ENCODE measurements at regions not wholly inside any gene's neighbourhood (a gene's known extent, or its start where the extent isn't known, plus 50 kb on each side); places are given as distances from the start of the nearest gene placed in this dataset.

- no peaks in the 10 kb centered on the region for H3K27me3 ChIP-seq (ENCODE audit: low read depth, low read length)
- no peaks in the 10 kb centered on the region for H3K36me3 ChIP-seq (ENCODE audit: control insufficient read depth in 1 of 2, insufficient read depth in 2 of 2, low read length in 2 of 2)
- no peak overlapping the region for H3K4me3 ChIP-seq (ENCODE audit: low read depth in 1 of 2, low read length in 2 of 2)
- H3K27ac ChIP-seq (ENCODE audit: low read length): no peak overlapping the region
- peaks cover 0 to 33% of the 10 kb centered on the region in 2 donors for H3K4me1 ChIP-seq (ENCODE audit: control insufficient read depth in 1 of 2, insufficient read depth in 2 of 2, low read length in 2 of 2)
- no peaks in the 10 kb centered on the region for H3K9me3 ChIP-seq (ENCODE audit: control insufficient read depth in 1 of 2, low read length in 2 of 2)
Observed at GRCh38 chr3:186427627-186428281, 65.7 kb upstream of the DGKG start.

GRCh38 chr3:186425788-186426730 lies 64.0 kb upstream of the DGKG start:
- Histone ChIP-seq H3K27ac (ENCODE audit: low read length) (peak overlapping the region; percentile 5), H3K9me3 (ENCODE audit: control insufficient read depth in 1 of 2, low read length in 2 of 2) (no peaks in the 10 kb centered on the region), H3K4me3 (ENCODE audit: low read depth in 1 of 2, low read length in 2 of 2) (no peak overlapping the region), H3K4me1 (ENCODE audit: control insufficient read depth in 1 of 2, insufficient read depth in 2 of 2, low read length in 2 of 2) (peaks cover 0 to 33% of the 10 kb centered on the region in 2 donors), H3K36me3 (ENCODE audit: control insufficient read depth in 1 of 2, insufficient read depth in 2 of 2, low read length in 2 of 2) (no peaks in the 10 kb centered on the region), H3K27me3 (ENCODE audit: low read depth, low read length) (no peaks in the 10 kb centered on the region)

GRCh38 chr3:186421946-186422345 lies 59.9 kb upstream of the DGKG start:
- Histone ChIP-seq H3K9me3 (ENCODE audit: control insufficient read depth in 1 of 2, low read length in 2 of 2) (no peaks in the 10 kb centered on the region), H3K27me3 (ENCODE audit: low read depth, low read length) (no peaks in the 10 kb centered on the region), H3K4me1 (ENCODE audit: control insufficient read depth in 1 of 2, insufficient read depth in 2 of 2, low read length in 2 of 2) (peaks cover 0 to 28% of the 10 kb centered on the region in 2 donors), H3K36me3 (ENCODE audit: control insufficient read depth in 1 of 2, insufficient read depth in 2 of 2, low read length in 2 of 2) (no peaks in the 10 kb centered on the region), H3K4me3 (ENCODE audit: low read depth in 1 of 2, low read length in 2 of 2) (no peak overlapping the region), H3K27ac (ENCODE audit: low read length) (no peak overlapping the region)

- Histone ChIP-seq H3K27me3 (ENCODE audit: low read depth, low read length) (no peaks in the 10 kb centered on the region), H3K4me1 (ENCODE audit: control insufficient read depth in 1 of 2, insufficient read depth in 2 of 2, low read length in 2 of 2) (peaks cover 0 to 17% of the 10 kb centered on the region in 2 donors)
Observed at GRCh38 chr3:186418671-186419145, 56.7 kb upstream of the DGKG start.

GRCh38 chr3:186417791-186418190 lies 55.8 kb upstream of the DGKG start:
- no peaks in the 10 kb centered on the region for H3K36me3 ChIP-seq (ENCODE audit: control insufficient read depth in 1 of 2, insufficient read depth in 2 of 2, low read length in 2 of 2)
- no peaks in the 10 kb centered on the region for H3K27me3 ChIP-seq (ENCODE audit: low read depth, low read length)
- H3K4me1 ChIP-seq (ENCODE audit: control insufficient read depth in 1 of 2, insufficient read depth in 2 of 2, low read length in 2 of 2): peaks cover 0 to 18% of the 10 kb centered on the region in 2 donors
- H3K27ac ChIP-seq (ENCODE audit: low read length): no peak overlapping the region
- H3K9me3 ChIP-seq (ENCODE audit: control insufficient read depth in 1 of 2, low read length in 2 of 2): no peaks in the 10 kb centered on the region
- no peak overlapping the region for H3K4me3 ChIP-seq (ENCODE audit: low read depth in 1 of 2, low read length in 2 of 2)

More at GRCh38 chr3:186418671-186419145, 56.7 kb upstream of the DGKG start:
- Histone ChIP-seq H3K36me3 (ENCODE audit: control insufficient read depth in 1 of 2, insufficient read depth in 2 of 2, low read length in 2 of 2) (no peaks in the 10 kb centered on the region), H3K9me3 (ENCODE audit: control insufficient read depth in 1 of 2, low read length in 2 of 2) (no peaks in the 10 kb centered on the region), H3K4me3 (ENCODE audit: low read depth in 1 of 2, low read length in 2 of 2) (no peak overlapping the region), H3K27ac (ENCODE audit: low read length) (no peak overlapping the region)

GRCh38 chr3:186414735-186415419 lies 52.8 kb upstream of the DGKG start:
- Histone ChIP-seq H3K9me3 (ENCODE audit: control insufficient read depth in 1 of 2, low read length in 2 of 2) (no peaks in the 10 kb centered on the region), H3K4me3 (ENCODE audit: low read depth in 1 of 2, low read length in 2 of 2) (peak overlapping the region in 1 of 2 donors; percentile 57), H3K4me1 (ENCODE audit: control insufficient read depth in 1 of 2, insufficient read depth in 2 of 2, low read length in 2 of 2) (peaks cover 0 to 18% of the 10 kb centered on the region in 2 donors), H3K36me3 (ENCODE audit: control insufficient read depth in 1 of 2, insufficient read depth in 2 of 2, low read length in 2 of 2) (no peaks in the 10 kb centered on the region), H3K27ac (ENCODE audit: low read length) (no peak overlapping the region), H3K27me3 (ENCODE audit: low read depth, low read length) (no peaks in the 10 kb centered on the region)

GRCh38 chr3:186413615-186414415 lies 51.8 kb upstream of the DGKG start:
- Histone ChIP-seq H3K4me3 (ENCODE audit: low read depth in 1 of 2, low read length in 2 of 2) (peak overlapping the region; percentile 38 to 57), H3K9me3 (ENCODE audit: control insufficient read depth in 1 of 2, low read length in 2 of 2) (no peaks in the 10 kb centered on the region), H3K36me3 (ENCODE audit: control insufficient read depth in 1 of 2, insufficient read depth in 2 of 2, low read length in 2 of 2) (no peaks in the 10 kb centered on the region), H3K27ac (ENCODE audit: low read length) (peak overlapping the region; percentile 47), H3K27me3 (ENCODE audit: low read depth, low read length) (no peaks in the 10 kb centered on the region), H3K4me1 (ENCODE audit: control insufficient read depth in 1 of 2, insufficient read depth in 2 of 2, low read length in 2 of 2) (peaks cover 0 to 19% of the 10 kb centered on the region in 2 donors)

GRCh38 chr3:186411994-186412393 lies 50.0 kb upstream of the DGKG start:
- no peak overlapping the region for H3K4me3 ChIP-seq (ENCODE audit: low read depth in 1 of 2, low read length in 2 of 2)
- peaks cover 0 to 14% of the 10 kb centered on the region in 2 donors for H3K4me1 ChIP-seq (ENCODE audit: control insufficient read depth in 1 of 2, insufficient read depth in 2 of 2, low read length in 2 of 2)
- no peaks in the 10 kb centered on the region for H3K27me3 ChIP-seq (ENCODE audit: low read depth, low read length)
- no peaks in the 10 kb centered on the region for H3K9me3 ChIP-seq (ENCODE audit: control insufficient read depth in 1 of 2, low read length in 2 of 2)
- no peaks in the 10 kb centered on the region for H3K36me3 ChIP-seq (ENCODE audit: control insufficient read depth in 1 of 2, insufficient read depth in 2 of 2, low read length in 2 of 2)
- H3K27ac ChIP-seq (ENCODE audit: low read length): no peak overlapping the region
